HG02763 (cell line): ENCODE measurements at regions not wholly inside any gene's neighbourhood (a gene's known extent, or its start where the extent isn't known, plus 50 kb on each side); places are given as distances from the start of the nearest gene placed in this dataset.

Source experiments
- ATAC-seq: cut with Tn5 transposase; IDR thresholded peaks from one replicate; pipeline ENCODE4 v1.9.1; 2021; ENCODE audit warnings: mild to moderate bottlenecking, moderate library complexity; ENCODE audit not compliant: unreplicated experiment

DNA sequence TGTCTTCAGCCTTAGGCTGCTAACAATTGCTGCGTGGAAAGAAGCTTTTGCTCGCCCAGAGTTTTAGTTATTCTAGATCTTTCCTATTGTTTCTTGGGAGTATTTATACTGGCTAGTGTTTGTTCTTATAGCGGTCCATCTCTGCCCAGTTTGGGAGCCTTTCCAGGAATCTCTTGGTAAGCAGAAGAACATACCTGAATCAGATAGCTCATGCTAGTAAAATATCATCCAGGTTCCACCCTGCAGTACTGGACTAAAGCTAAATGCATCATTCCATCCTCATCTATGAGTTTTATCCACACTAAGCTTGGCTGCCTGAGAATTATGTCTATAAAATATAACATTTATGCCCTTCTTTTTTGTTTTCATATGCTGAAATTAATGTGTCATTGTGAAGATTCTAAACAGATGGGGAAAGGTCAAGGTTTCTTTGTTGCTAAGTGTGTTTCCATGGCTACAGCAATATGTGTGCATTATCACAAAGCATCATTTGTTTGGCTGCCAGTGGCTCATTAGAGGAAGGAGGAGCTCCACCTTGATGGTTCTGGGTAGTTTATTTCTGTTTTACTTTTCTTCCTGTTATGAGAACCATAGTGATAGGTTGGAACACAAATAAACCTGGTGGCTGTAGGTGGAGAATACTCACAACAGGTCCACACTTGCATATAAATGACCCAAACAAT lies 182.8 kb downstream of the PIK3C3 start:
- no peak for ATAC-seq

DNA sequence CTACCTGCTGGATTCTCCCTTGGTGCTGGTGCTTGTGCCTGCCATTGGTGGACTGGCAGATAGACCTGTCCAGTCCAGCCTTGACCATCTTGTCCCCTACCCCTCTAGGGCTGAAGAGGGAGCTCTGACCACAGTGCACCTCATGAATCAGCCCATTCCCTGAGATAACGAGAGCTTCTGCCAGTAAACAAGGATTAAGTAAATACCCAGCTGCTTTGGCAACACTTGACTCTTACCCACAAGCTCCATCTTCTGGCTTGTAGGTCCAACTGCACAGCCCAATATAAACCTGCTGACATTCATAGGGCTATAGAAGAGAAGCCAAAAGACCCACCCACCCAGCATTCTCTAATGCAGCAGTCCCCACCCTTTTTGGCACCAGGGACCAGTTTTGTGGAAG lies 186.4 kb downstream of the PIK3C3 start:
- ATAC-seq, result no peak

DNA sequence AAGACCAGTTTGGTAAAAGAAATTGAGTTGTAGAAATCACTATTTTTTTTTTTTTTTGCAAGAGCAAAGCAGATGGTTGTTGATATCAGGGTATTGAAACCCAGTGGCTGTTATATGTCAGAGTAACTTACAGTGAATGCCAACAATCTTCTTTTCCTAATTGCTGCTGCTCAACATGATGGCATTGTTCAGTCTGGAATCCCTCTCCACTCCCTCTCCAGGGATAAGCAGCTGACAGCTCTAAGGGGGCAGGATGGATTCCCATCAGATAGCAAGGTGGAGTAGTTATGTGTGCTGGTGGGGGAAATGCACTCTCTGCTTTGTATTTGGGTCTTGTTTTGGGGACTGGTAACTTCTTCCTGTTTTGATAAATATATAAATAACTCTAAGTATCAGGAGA lies 200.0 kb downstream of the PIK3C3 start:
- ATAC-seq, result no peak

DNA sequence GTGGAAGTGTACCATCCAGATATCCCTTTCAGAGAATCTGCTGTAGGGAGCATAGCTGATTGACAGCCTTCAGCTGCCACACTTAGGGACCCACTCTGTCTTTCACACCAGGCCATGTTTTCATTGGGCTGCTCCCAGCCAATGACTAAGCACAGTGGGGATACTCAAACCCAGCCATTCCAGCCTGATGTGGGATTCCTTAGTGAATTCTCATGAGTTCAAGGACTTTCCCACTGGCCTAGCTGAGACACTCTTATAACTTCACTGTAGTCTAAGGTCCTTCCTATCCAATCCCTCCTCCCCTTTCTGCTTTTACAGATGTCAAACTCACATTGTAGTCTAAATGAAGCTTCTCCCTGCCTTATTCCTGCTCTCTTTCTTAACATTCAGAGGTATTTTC lies 201.2 kb downstream of the PIK3C3 start:
- ATAC-seq, result no peak

DNA sequence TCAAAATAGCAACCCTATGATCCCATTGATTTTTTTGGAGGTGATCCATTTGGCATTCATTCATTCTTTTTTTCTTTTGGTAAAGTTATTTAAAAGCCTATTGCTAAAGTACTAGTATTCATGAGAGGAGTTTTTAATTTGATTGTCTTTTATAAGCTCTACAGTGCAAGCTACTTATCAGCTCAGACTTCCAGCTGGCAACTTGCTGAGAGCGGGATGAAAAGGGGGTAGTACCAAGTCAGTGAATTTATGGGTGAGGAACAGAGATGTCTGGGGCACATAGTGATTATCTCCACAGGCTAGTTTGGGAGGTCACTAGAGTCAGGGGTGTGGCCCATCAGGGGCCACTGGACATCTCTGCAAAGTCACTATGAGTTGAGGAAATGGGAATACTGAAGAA lies 202.4 kb downstream of the PIK3C3 start:
- no peak for ATAC-seq

- ATAC-seq, result no peak
Measured at GRCh38 chr18:42157878-42158277, 202.8 kb downstream of the PIK3C3 start.

DNA sequence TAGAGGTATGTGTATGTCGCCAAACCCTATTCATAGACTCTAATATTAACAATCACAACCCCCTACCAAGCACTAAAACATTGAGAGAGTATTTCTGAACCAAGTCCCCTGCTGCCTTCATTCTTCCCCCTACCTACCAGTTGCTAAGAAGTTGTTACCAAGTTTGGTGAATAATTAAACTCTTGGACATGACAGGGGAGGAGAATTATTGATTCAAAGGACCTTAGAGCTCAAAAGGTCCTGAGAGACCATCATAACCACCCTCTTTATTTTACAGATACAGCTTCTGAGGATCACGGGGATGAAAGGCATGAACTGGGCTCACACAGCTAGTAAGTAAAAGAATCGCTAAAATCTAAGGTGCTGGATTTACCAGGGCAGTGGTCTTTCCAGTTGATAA lies 204.1 kb downstream of the PIK3C3 start:
- ATAC-seq, result no peak

GRCh38 chr18:42163321-42163720 lies 208.3 kb downstream of the PIK3C3 start:
- ATAC-seq, result no peak

DNA sequence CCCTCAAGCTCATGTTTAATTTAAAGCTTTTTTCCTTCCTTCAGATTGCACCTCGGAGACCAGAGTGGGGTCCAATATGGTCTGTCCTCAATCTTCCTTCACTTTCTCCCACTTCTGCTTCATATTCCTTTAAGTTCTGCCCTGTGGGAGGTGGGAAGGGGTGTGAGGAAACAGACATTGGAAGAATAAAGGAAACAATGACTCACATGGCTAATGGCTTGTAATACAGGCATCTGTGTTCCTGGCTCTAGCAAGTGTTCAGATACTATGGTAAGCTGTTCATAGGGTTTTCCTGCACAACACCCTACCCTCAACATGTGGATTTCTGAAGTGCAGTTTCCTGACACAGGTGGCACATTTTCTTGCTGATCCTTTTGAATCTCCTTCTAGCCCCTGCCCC lies 209.5 kb downstream of the PIK3C3 start:
- no peak for ATAC-seq

DNA sequence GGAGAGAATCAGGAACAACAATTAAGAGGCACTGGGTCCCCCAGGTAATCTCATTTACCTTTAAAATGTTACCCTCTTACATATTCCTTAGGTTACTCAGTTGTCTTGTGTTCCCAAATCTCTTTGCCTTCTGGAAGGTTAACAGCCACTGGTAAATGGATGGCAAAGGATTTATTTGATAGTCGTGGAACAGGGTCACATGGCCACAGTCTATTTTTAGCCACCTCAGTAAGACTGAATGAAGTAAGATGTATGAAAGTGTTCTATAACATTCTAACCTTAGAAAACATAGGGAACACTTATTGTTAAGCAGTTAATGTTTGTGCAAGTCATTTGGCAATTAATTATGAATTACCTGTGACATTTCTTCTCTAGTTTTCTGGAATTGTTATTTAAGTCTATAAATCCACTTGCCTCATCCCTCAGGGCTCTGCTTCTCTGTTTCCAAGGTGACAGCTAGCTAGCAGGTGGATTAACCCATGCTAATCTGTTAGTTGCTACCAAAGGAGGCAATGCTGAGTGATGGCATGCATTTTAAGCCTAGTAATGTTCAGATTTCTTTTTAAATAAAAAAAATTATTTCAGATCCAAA lies 211.0 kb downstream of the PIK3C3 start:
- no peak for ATAC-seq

- no peak for ATAC-seq
Measured at GRCh38 chr18:42168487-42168886, 213.5 kb downstream of the PIK3C3 start.

DNA sequence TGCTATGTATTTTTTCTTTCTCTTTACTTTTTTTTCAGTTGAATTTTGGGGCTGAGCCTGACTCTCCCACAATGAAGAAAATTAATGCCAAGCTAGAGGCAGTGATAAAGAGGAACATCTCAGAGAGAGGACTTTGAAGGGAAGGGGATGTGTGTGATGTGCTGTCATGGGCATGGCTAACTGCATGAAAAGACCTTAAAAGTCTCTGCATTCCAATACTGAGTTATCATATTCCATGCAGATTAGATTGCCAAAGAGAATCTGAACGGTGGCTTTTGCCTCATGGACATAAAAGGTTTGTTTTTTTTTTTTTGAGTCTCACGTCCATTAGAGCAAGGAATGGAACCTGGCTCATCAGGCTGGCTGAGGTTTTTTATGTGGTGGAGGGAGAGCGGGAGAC lies 213.9 kb downstream of the PIK3C3 start:
- ATAC-seq, result no peak

GRCh38 chr18:42174909-42175308 lies 219.9 kb downstream of the PIK3C3 start:
- ATAC-seq, result no peak

GRCh38 chr18:42176599-42176998 lies 221.6 kb downstream of the PIK3C3 start:
- ATAC-seq, result no peak

- no peak for ATAC-seq
Measured at GRCh38 chr18:42177390-42177789, 222.4 kb downstream of the PIK3C3 start.

GRCh38 chr18:42178376-42179080 lies 223.5 kb downstream of the PIK3C3 start:
- no peak for ATAC-seq

GRCh38 chr18:42179542-42180121 lies 224.6 kb downstream of the PIK3C3 start:
- ATAC-seq, result no peak

DNA sequence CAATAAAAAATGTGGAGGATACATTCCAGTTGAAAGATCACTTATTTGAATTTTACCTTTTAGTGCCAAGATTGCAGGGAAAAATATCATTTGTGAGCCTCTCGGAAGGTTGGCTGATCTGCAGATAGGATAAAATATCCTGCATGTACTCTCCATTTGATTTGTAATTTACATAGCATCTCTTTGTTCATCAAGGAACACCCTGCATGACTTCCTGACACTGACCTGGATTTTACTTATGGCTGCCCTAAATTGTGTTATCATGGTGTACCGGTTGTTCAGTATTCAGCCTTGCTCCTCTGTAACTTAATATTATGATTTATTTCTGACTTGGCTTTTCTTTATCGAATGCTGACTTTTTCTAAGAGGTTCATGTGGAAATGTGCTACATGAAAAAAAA lies 226.4 kb downstream of the PIK3C3 start:
- no peak for ATAC-seq

GRCh38 chr18:42182728-42183700 lies 228.0 kb downstream of the PIK3C3 start:
- ATAC-seq, result no peak

DNA sequence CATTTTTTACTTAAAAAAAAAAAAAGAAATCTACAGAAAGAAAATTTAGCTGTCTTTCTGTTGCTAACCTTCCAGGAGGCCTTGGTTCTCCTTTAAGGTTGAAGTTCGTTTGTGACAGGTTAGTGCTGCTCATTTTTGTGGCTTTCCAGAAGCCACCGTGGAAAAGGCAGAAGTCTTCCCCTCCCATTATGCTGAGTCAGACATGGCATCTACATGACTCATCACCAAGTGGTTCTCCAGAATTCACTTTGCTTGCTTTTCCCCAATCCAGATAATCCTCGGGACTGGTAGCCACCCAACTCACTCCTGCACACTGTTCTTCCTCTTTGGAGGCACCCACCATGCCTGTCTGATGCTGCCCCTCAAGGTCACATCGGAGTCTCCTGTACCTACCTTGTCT lies 228.7 kb downstream of the PIK3C3 start:
- ATAC-seq, result no peak
